ENCODE measurements at regions not wholly inside any gene's neighbourhood (a gene's known extent, or its start where the extent isn't known, plus 50 kb on each side); places are given as distances from the start of the nearest gene placed in this dataset.

GRCh38 chr11:23232652-23233051 is 372.4 kb upstream of the CCDC179 start:
- TF ChIP-seq, protein P1, sequence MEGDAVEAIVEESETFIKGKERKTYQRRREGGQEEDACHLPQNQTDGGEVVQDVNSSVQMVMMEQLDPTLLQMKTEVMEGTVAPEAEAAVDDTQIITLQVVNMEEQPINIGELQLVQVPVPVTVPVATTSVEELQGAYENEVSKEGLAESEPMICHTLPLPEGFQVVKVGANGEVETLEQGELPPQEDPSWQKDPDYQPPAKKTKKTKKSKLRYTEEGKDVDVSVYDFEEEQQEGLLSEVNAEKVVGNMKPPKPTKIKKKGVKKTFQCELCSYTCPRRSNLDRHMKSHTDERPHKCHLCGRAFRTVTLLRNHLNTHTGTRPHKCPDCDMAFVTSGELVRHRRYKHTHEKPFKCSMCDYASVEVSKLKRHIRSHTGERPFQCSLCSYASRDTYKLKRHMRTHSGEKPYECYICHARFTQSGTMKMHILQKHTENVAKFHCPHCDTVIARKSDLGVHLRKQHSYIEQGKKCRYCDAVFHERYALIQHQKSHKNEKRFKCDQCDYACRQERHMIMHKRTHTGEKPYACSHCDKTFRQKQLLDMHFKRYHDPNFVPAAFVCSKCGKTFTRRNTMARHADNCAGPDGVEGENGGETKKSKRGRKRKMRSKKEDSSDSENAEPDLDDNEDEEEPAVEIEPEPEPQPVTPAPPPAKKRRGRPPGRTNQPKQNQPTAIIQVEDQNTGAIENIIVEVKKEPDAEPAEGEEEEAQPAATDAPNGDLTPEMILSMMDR (IDR thresholded peaks at IDR 0.05; ENCODE audit: low read depth, low read length, missing control alignments), result no peak
- H3K4me3 ChIP-seq (ENCODE audit: low read depth, low read length), result no peak overlapping the region
- in situ Hi-C loops (cut with HindIII; ENCODE audit: low sequenced_read_pairs), result no loop called here
- DNase-seq (ENCODE audit: low read depth), result no peak

DNA sequence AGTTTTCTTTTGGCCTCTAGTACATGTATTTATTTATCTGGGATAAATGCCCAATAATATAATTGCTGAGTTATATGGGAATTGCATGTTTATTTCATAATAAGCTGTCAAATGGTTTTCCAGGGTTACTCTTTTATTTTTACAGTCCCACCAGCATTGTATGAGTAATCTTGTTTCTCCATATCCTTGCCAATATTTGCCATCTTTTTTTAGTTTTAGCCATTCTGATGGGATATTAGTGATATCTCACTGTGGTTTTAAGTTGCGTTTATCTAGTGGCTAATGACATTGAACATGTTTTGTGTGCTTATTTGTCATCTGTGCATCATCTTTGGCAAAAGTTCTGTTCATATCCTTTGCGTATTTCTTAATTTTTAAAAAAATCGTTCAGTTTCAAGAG is 372.8 kb upstream of the CCDC179 start:
- in situ Hi-C loops (cut with HindIII; ENCODE audit: low sequenced_read_pairs), result no loop called here
- TF ChIP-seq, protein P1 (IDR thresholded peaks at IDR 0.05; ENCODE audit: low read depth, low read length, missing control alignments), result no peak
- H3K4me3 ChIP-seq (ENCODE audit: low read depth, low read length), result no peak overlapping the region
- DNase-seq (ENCODE audit: low read depth), result peak; percentile 38

- in situ Hi-C loops (cut with HindIII; ENCODE audit: low sequenced_read_pairs), result no loop called here
- TF ChIP-seq, protein P1 (IDR thresholded peaks at IDR 0.05; ENCODE audit: low read depth, low read length, missing control alignments), result no peak
- DNase-seq (ENCODE audit: low read depth), result no peak
- no peak overlapping the region for H3K4me3 ChIP-seq (ENCODE audit: low read depth, low read length)
Measured at GRCh38 chr11:23236826-23237555, 376.7 kb upstream of the CCDC179 start.

DNA sequence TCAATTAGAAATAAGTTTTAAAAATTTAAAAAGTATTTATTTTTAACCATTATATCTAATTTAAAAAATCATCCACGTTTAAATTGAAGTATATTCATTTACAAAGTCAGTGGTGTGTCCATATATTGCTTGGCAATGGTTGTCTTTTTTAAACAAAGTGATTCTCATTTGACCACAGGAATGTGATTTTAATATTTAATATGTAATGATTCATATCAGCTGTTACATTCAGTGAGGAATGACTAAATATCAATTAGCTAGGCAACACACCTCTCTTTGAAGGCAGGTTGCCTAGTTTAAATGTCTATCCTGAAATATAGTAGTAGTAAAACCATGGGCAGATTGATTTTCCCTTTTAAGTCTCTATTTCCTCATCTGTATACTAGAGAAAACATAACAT is 392.2 kb upstream of the CCDC179 start:
- TF ChIP-seq, protein P1 (IDR thresholded peaks at IDR 0.05; ENCODE audit: low read depth, low read length, missing control alignments), result no peak
- DNase-seq (ENCODE audit: low read depth), result no peak
- in situ Hi-C loops (cut with HindIII; ENCODE audit: low sequenced_read_pairs), result no loop called here
- no peak overlapping the region for H3K4me3 ChIP-seq (ENCODE audit: low read depth, low read length)

DNA sequence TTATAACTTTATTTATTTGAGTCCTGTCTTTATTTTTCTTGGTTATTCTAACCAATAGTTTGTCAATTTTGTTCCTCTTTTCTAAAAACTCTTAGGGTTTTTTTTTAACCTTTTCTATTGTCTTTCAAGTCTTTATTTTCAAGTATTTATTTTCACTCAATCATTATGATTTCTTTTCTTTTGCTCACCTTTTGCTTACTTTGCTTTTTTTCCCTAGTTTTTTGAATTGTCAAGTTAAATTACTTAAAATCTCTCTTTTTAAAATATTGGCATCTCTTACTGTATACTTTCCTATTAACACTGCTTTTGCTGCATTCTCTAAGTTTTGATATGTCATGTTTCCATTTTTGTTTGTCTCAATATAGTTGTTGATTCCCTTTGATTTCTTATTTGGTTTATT is 396.8 kb upstream of the CCDC179 start:
- DNase-seq (ENCODE audit: low read depth), result no peak
- H3K4me3 ChIP-seq (ENCODE audit: low read depth, low read length), result no peak overlapping the region
- TF ChIP-seq, protein P1 (IDR thresholded peaks at IDR 0.05; ENCODE audit: low read depth, low read length, missing control alignments), result no peak
- in situ Hi-C loops (cut with HindIII; ENCODE audit: low sequenced_read_pairs), result no loop called here

- TF ChIP-seq, protein P1 (IDR thresholded peaks at IDR 0.05; ENCODE audit: low read depth, low read length, missing control alignments), result no peak
- in situ Hi-C loops (cut with HindIII; ENCODE audit: low sequenced_read_pairs), result no loop called here
- H3K4me3 ChIP-seq (ENCODE audit: low read depth, low read length), result no peak overlapping the region
- no peak for DNase-seq (ENCODE audit: low read depth)
Measured at GRCh38 chr11:23257556-23257955, 397.3 kb upstream of the CCDC179 start.
